Mesendoderm (in vitro differentiated cells): ENCODE measurements at regions not wholly inside any gene's neighbourhood (a gene's known extent, or its start where the extent isn't known, plus 50 kb on each side); places are given as distances from the start of the nearest gene placed in this dataset.

Source experiments
- DNase-seq: peaks from one replicate; pipeline ENCODE4 v3.0.0; 2013
- H2AK5ac ChIP-seq: 2 replicates; pipeline ENCODE4 v1.6.1; 2013; ENCODE audit warnings: low read length, inconsistent platforms
- H2BK120ac ChIP-seq: 2 replicates; pipeline ENCODE4 v1.6.1; 2013; ENCODE audit warnings: low read depth, mild to moderate bottlenecking, low read length, moderate library complexity, mixed read lengths
- H2BK15ac ChIP-seq: replicated peaks from 2 replicates; pipeline ENCODE4 v1.6.1; 2013; ENCODE audit warnings: low read depth, mild to moderate bottlenecking, moderate library complexity
- H2BK5ac ChIP-seq: 2 replicates; pipeline ENCODE4 v1.6.1; 2013; ENCODE audit warnings: low read length, inconsistent platforms
- H3K18ac ChIP-seq: 2 replicates; pipeline ENCODE4 v1.6.1; 2013; ENCODE audit warnings: mild to moderate bottlenecking, low read length, mixed read lengths
- H3K23ac ChIP-seq: one replicate; pipeline ENCODE4 v1.6.1; 2013; ENCODE audit warnings: low read length
- H3K27ac ChIP-seq: 2 replicates; pipeline ENCODE4 v1.5.1; 2013; ENCODE audit warnings: low read depth, mild to moderate bottlenecking, inconsistent platforms, low read length, moderate library complexity
- H3K27me3 ChIP-seq: 2 replicates; pipeline ENCODE4 v1.6.1; 2013; ENCODE audit warnings: low read length, control low read depth, mild to moderate bottlenecking, inconsistent platforms; ENCODE audit not compliant: insufficient read depth, poor library complexity
- H3K36me3 ChIP-seq: 2 replicates; pipeline ENCODE4 v1.6.1; 2013; ENCODE audit warnings: low read length, inconsistent platforms; ENCODE audit not compliant: control insufficient read depth, insufficient read depth
- H3K4ac ChIP-seq: one replicate; pipeline ENCODE4 v1.6.1; 2013; ENCODE audit warnings: low read depth, mild to moderate bottlenecking, low read length, moderate library complexity
- H3K4me1 ChIP-seq: 2 replicates; pipeline ENCODE4 v1.6.1; 2013; ENCODE audit warnings: low read depth, low read length, inconsistent platforms; ENCODE audit not compliant: control insufficient read depth
- H3K4me2 ChIP-seq: 2 replicates; pipeline ENCODE4 v1.6.1; 2013; ENCODE audit warnings: low read length
- H3K4me3 ChIP-seq: 2 replicates; pipeline ENCODE4 v1.5.1; 2013; ENCODE audit warnings: mild to moderate bottlenecking, low read length
- H3K56ac ChIP-seq: one replicate; pipeline ENCODE4 v1.6.1; 2013; ENCODE audit warnings: low read length
- H3K79me1 ChIP-seq: 2 replicates; pipeline ENCODE4 v1.6.1; 2013; ENCODE audit warnings: low read length, inconsistent platforms
- H3K79me2 ChIP-seq: 2 replicates; pipeline ENCODE4 v1.6.1; 2013; ENCODE audit warnings: mild to moderate bottlenecking, low read length; ENCODE audit not compliant: control insufficient read depth, insufficient read depth
- H3K9ac ChIP-seq: 2 replicates; pipeline ENCODE4 v1.6.1; 2013; ENCODE audit warnings: low read length, inconsistent platforms
- H4K5ac ChIP-seq: one replicate; pipeline ENCODE4 v1.6.1; 2013; ENCODE audit warnings: low read length
- H4K8ac ChIP-seq: one replicate; pipeline ENCODE4 v1.6.1; 2013; ENCODE audit warnings: low read depth, mild to moderate bottlenecking, control low read depth, low read length, moderate library complexity
- WGBS: extraction: QIAGEN DNeasy Blood & Tissue Kit; methylation state at CpG from one replicate; pipeline ENCODE4 v1.1.7; 2013; ENCODE audit warnings: low lambda C conversion rate, missing lambda C conversion rate; ENCODE audit not compliant: insufficient coverage; ENCODE audit errors: extremely low coverage; 5-methylcytosine and 5-hydroxymethylcytosine counted together

DNA sequence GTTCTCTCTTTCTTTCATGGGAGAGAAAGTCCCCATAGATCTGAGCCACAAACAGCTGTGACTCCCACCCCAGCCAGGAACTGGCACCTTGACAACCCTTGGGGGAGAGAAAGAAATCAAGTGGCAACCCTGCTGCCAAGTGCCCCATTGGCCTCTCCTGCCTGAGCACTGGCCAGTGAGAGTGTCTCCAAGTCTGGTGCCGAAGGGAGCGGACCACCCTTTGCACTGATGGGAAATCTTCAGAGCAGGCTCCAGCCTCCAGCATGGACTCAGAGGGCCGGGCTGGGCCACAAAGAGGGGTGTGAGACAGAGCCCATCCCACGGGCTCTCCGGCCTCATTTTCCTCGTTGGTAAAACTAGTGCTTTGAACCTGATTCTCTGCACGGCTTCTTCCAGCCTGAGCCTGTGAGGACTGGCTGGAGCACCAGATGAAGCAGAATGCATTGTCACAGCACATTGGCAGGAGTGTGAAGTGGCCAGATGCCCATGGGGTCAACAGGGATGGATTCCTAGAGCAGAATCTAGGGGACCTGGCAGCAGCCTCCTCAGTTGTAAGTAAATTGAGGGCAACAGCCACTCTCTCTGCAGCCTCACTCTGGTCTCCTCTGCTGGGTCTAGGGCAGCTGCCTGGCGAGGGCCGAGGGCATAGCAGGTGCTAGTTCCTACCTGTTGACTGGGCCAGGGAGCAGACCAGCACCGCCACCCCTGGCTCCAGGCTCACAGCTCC, 81.4 kb downstream of the TRIM29 start:
- no peaks in the 10 kb centered on the region for H3K79me1 ChIP-seq
- no peak overlapping the region for H2BK120ac ChIP-seq
- no peak for DNase-seq
- no peaks in the 10 kb centered on the region for H3K36me3 ChIP-seq
- no peak overlapping the region for H3K9ac ChIP-seq
- H3K27ac ChIP-seq = no peak overlapping the region
- peak overlapping the region; percentile 7 for H3K18ac ChIP-seq
- no peak overlapping the region for H3K4me2 ChIP-seq
- H4K8ac ChIP-seq = no peak overlapping the region
- H2BK15ac ChIP-seq = no peak overlapping the region
- H3K56ac ChIP-seq = no peak overlapping the region
- H3K23ac ChIP-seq = no peak overlapping the region
- H3K4me3 ChIP-seq = no peak overlapping the region
- H2AK5ac ChIP-seq = no peak overlapping the region
- H2BK5ac ChIP-seq = no peak overlapping the region
- no CpG with 5 or more reads among the region's 10 CpGs for WGBS
- peaks cover 11% of the 10 kb centered on the region for H3K4me1 ChIP-seq
- H4K5ac ChIP-seq = no peak overlapping the region
- H3K79me2 ChIP-seq = no peaks in the 10 kb centered on the region
- no peak overlapping the region for H3K4ac ChIP-seq
- H3K27me3 ChIP-seq = no peaks in the 10 kb centered on the region

DNA sequence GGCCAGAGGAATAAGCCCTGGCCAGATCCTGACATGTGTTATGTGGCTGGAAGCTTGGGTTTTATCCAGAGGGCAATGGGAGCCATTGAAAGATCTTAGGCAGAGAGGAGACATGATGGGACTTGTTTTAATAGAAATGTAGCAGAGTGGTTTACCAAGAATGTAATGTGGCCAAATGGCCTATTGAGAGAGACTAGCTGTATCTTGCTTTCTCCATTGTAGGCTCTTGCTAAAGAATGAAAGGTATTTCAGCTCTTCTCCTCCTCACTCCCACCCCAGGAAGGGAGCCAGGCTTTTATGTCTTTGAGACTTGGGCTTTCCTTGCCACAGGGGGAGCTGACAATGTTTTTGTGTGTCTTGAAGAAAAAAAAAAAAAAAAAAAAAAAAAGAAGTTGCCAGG, 82.3 kb downstream of the TRIM29 start:
- Histone ChIP-seq H2AK5ac (no peak overlapping the region), H3K36me3 (no peaks in the 10 kb centered on the region), H4K8ac (no peak overlapping the region), H3K4me2 (no peak overlapping the region), H3K9ac (no peak overlapping the region), H3K79me1 (no peaks in the 10 kb centered on the region), H3K27me3 (no peaks in the 10 kb centered on the region), H2BK5ac (no peak overlapping the region), H2BK15ac (peak overlapping the region; percentile 14), H3K18ac (peak overlapping the region; percentile 56), H3K4me3 (no peak overlapping the region), H3K23ac (no peak overlapping the region), H3K27ac (no peak overlapping the region), H4K5ac (no peak overlapping the region), H3K4me1 (peaks cover 11% of the 10 kb centered on the region), H3K4ac (no peak overlapping the region), H3K56ac (no peak overlapping the region), H3K79me2 (no peaks in the 10 kb centered on the region), H2BK120ac (no peak overlapping the region)
- peak; percentile 92 for DNase-seq

GRCh38 chr11:120054753-120055045, 83.2 kb downstream of the TRIM29 start:
- Histone ChIP-seq H3K9ac (no peak overlapping the region), H3K27me3 (no peaks in the 10 kb centered on the region), H2AK5ac (no peak overlapping the region), H2BK5ac (no peak overlapping the region), H2BK120ac (no peak overlapping the region), H2BK15ac (no peak overlapping the region), H3K79me2 (no peaks in the 10 kb centered on the region), H3K4me3 (no peak overlapping the region), H3K4ac (no peak overlapping the region), H4K8ac (no peak overlapping the region), H3K18ac (no peak overlapping the region), H3K79me1 (no peaks in the 10 kb centered on the region), H3K36me3 (no peaks in the 10 kb centered on the region), H4K5ac (no peak overlapping the region), H3K4me1 (peaks cover 11% of the 10 kb centered on the region), H3K23ac (no peak overlapping the region), H3K4me2 (no peak overlapping the region), H3K27ac (no peak overlapping the region), H3K56ac (no peak overlapping the region)
- no CpG with 5 or more reads among the region's 4 CpGs for WGBS
- no peak for DNase-seq

DNA sequence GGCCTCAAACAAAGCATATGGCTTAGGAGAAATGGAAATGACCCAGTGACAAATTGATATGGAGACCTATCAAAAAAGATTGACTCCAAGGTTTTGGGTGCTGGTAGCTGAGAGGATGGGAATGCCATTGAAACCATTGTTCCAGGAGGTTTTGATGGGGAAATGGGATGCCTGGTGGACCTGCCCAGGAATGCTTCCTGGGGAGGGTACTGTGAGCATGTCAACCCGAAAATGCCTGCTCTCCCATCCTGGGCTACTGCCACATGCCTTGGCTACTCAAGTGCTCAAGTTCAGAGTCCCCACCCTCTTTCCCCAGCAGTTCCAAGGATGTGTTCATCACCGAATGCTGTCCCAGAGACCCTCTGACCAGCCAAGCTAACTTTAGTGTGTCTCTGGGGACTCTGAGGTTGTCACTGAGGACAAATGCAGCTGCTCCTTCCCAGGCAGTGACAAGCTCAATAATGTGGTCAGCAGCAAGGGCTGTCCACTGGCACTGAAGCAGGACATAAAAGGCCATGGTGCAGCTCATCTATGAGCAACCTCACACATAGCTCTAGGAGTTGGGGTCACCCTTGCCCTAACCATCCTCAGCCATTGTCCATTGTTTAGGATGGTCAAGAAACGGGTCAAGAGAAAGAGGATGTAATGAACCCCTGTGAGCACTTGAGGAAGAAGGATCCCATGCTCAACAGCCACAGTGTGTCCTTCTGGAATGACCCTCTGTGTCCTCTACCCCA, 83.7 kb downstream of the TRIM29 start:
- H2BK5ac ChIP-seq = no peak overlapping the region
- no peak overlapping the region for H3K23ac ChIP-seq
- H2BK120ac ChIP-seq = no peak overlapping the region
- H3K79me1 ChIP-seq = no peaks in the 10 kb centered on the region
- peaks cover 11% of the 10 kb centered on the region for H3K4me1 ChIP-seq
- no peak overlapping the region for H4K5ac ChIP-seq
- no CpG with 5 or more reads among the region's 3 CpGs for WGBS
- H3K36me3 ChIP-seq = no peaks in the 10 kb centered on the region
- no peak overlapping the region for H3K4me3 ChIP-seq
- H3K9ac ChIP-seq = no peak overlapping the region
- H3K4me2 ChIP-seq = no peak overlapping the region
- H3K18ac ChIP-seq = no peak overlapping the region
- H3K27ac ChIP-seq = no peak overlapping the region
- H3K79me2 ChIP-seq = no peaks in the 10 kb centered on the region
- no peaks in the 10 kb centered on the region for H3K27me3 ChIP-seq
- H2AK5ac ChIP-seq = no peak overlapping the region
- no peak overlapping the region for H3K4ac ChIP-seq
- DNase-seq = no peak
- no peak overlapping the region for H2BK15ac ChIP-seq
- no peak overlapping the region for H4K8ac ChIP-seq
- no peak overlapping the region for H3K56ac ChIP-seq

- Histone ChIP-seq H3K4ac (no peak overlapping the region), H3K56ac (no peak overlapping the region), H2BK15ac (no peak overlapping the region), H4K8ac (no peak overlapping the region), H2AK5ac (no peak overlapping the region), H3K4me3 (no peak overlapping the region), H3K27ac (no peak overlapping the region), H3K36me3 (no peaks in the 10 kb centered on the region), H3K23ac (no peak overlapping the region), H4K5ac (no peak overlapping the region), H3K4me2 (no peak overlapping the region), H3K79me1 (no peaks in the 10 kb centered on the region), H2BK5ac (no peak overlapping the region), H3K18ac (no peak overlapping the region), H3K79me2 (no peaks in the 10 kb centered on the region), H2BK120ac (no peak overlapping the region), H3K4me1 (peaks cover 3% of the 10 kb centered on the region), H3K27me3 (no peaks in the 10 kb centered on the region), H3K9ac (no peak overlapping the region)
- DNase-seq = no peak
- no CpG with 5 or more reads among the region's 6 CpGs for WGBS
Observed at GRCh38 chr11:120052196-120052775, 85.6 kb downstream of the TRIM29 start.
